HUES48 (cell line): ENCODE measurements at regions not wholly inside any gene's neighbourhood (a gene's known extent, or its start where the extent isn't known, plus 50 kb on each side); places are given as distances from the start of the nearest gene placed in this dataset.
A peak's percentile ranks its signal among the peaks of the same experiment; 100 is the strongest.
"Not testable (repeated sequence)": the region's sequence is repeated elsewhere in the genome, so short reads cannot be mapped to it uniquely, and the experiment has no call there.

Experiments
- H3K27ac ChIP-seq: one replicate; pipeline ENCODE4 v1.7.0; 2013; ENCODE audit warnings: low read depth, low read length, inconsistent platforms
- H3K27me3 ChIP-seq: 2 replicates; pipeline ENCODE4 v1.6.1; 2013; ENCODE audit warnings: mild to moderate bottlenecking, low read length; ENCODE audit not compliant: control insufficient read depth, insufficient read depth
- H3K36me3 ChIP-seq: 2 replicates; pipeline ENCODE4 v1.6.1; 2013; ENCODE audit warnings: low read length; ENCODE audit not compliant: control insufficient read depth, insufficient read depth
- H3K4me1 ChIP-seq: 2 replicates; pipeline ENCODE4 v1.6.1; 2013; ENCODE audit warnings: mild to moderate bottlenecking, low read length; ENCODE audit not compliant: control insufficient read depth, insufficient read depth
- H3K4me3 ChIP-seq: 2 replicates; pipeline ENCODE4 v1.5.1; 2013; ENCODE audit warnings: mild to moderate bottlenecking, low read depth, low read length
- H3K9ac ChIP-seq: 2 replicates; pipeline ENCODE4 v1.6.1; 2013; ENCODE audit warnings: mild to moderate bottlenecking, low read depth, low read length, moderate library complexity
- H3K9me3 ChIP-seq: 2 replicates; pipeline ENCODE4 v1.6.1; 2013; ENCODE audit warnings: low read length; ENCODE audit not compliant: control insufficient read depth, insufficient read depth

- Histone ChIP-seq H3K4me1 (peaks cover 26% of the 10 kb centered on the region), H3K9me3 (no peaks in the 10 kb centered on the region), H3K4me3 (no peak overlapping the region), H3K9ac (no peak overlapping the region), H3K27me3 (no peaks in the 10 kb centered on the region), H3K27ac (no peak overlapping the region), H3K36me3 (no peaks in the 10 kb centered on the region)
Observed at GRCh38 chr3:144480416-144480919, 508.8 kb downstream of the DIPK2A start.

GRCh38 chr3:144482876-144483275 is 511.3 kb downstream of the DIPK2A start:
- Histone ChIP-seq H3K4me3 (peak overlapping the region; percentile 9; the same call in 1 of the 2 replicates), H3K9me3 (no peaks in the 10 kb centered on the region), H3K36me3 (no peaks in the 10 kb centered on the region), H3K27ac (no peak overlapping the region), H3K9ac (no peak overlapping the region), H3K27me3 (no peaks in the 10 kb centered on the region), H3K4me1 (peaks cover 24% of the 10 kb centered on the region)

- Histone ChIP-seq H3K27me3 (no peaks in the 10 kb centered on the region), H3K27ac (no peak overlapping the region), H3K9me3 (no peaks in the 10 kb centered on the region), H3K9ac (no peak overlapping the region), H3K4me1 (peaks cover 24% of the 10 kb centered on the region), H3K4me3 (no peak overlapping the region), H3K36me3 (no peaks in the 10 kb centered on the region)
Observed at GRCh38 chr3:144487011-144487410, 515.4 kb downstream of the DIPK2A start.

GRCh38 chr3:144488927-144489326 is 517.3 kb downstream of the DIPK2A start:
- Histone ChIP-seq H3K4me3 (no peak overlapping the region), H3K9me3 (no peaks in the 10 kb centered on the region), H3K4me1 (peaks cover 7% of the 10 kb centered on the region), H3K9ac (no peak overlapping the region), H3K36me3 (no peaks in the 10 kb centered on the region), H3K27ac (no peak overlapping the region), H3K27me3 (no peaks in the 10 kb centered on the region)

- H3K4me1 ChIP-seq, result no peaks in the 10 kb centered on the region
- H3K4me3 ChIP-seq, result no peak overlapping the region
- H3K9ac ChIP-seq, result no peak overlapping the region
- no peaks in the 10 kb centered on the region for H3K27me3 ChIP-seq
- H3K9me3 ChIP-seq, result no peaks in the 10 kb centered on the region
- no peaks in the 10 kb centered on the region for H3K36me3 ChIP-seq
- H3K27ac ChIP-seq, result no peak overlapping the region
Observed at GRCh38 chr3:144491333-144491732, 519.7 kb downstream of the DIPK2A start.

- H3K9ac ChIP-seq, H3K4me3 ChIP-seq, H3K27ac ChIP-seq, H3K4me1 ChIP-seq, H3K9me3 ChIP-seq, H3K27me3 ChIP-seq, H3K36me3 ChIP-seq: not testable (repeated sequence)
Observed at GRCh38 chr3:144494651-144495050, 523.0 kb downstream of the DIPK2A start.

- H3K27me3 ChIP-seq, result no peaks in the 10 kb centered on the region
- H3K9ac ChIP-seq, result no peak overlapping the region
- 0 out of 2 replicates have a peak, but pooled peaks cover 2% of the 10 kb centered on the region for H3K4me1 ChIP-seq
- H3K27ac ChIP-seq, result no peak overlapping the region
- H3K4me3 ChIP-seq, result no peak overlapping the region
- H3K36me3 ChIP-seq, result no peaks in the 10 kb centered on the region
- H3K9me3 ChIP-seq, result no peaks in the 10 kb centered on the region
Observed at GRCh38 chr3:144496141-144496835, 524.7 kb downstream of the DIPK2A start.

- no peak overlapping the region for H3K9ac ChIP-seq
- H3K9me3 ChIP-seq, result no peaks in the 10 kb centered on the region
- no peaks in the 10 kb centered on the region for H3K27me3 ChIP-seq
- H3K4me3 ChIP-seq, result no peak overlapping the region
- H3K27ac ChIP-seq, result no peak overlapping the region
- H3K36me3 ChIP-seq, result no peaks in the 10 kb centered on the region
- H3K4me1 ChIP-seq, result 0 out of 2 replicates have a peak, but pooled peaks cover 2% of the 10 kb centered on the region
Observed at GRCh38 chr3:144497452-144497851, 525.8 kb downstream of the DIPK2A start.

- Histone ChIP-seq H3K9ac (no peak overlapping the region), H3K27ac (no peak overlapping the region), H3K9me3 (no peaks in the 10 kb centered on the region), H3K27me3 (no peaks in the 10 kb centered on the region), H3K4me1 (0 out of 2 replicates have a peak, but pooled peaks cover 2% of the 10 kb centered on the region), H3K4me3 (no peak overlapping the region), H3K36me3 (no peaks in the 10 kb centered on the region)
Observed at GRCh38 chr3:144499001-144499930, 527.6 kb downstream of the DIPK2A start.

GRCh38 chr3:144501467-144501866 is 529.8 kb downstream of the DIPK2A start:
- Histone ChIP-seq H3K27ac (no peak overlapping the region), H3K27me3 (no peaks in the 10 kb centered on the region), H3K4me1 (0 out of 2 replicates have a peak, but pooled peaks cover 2% of the 10 kb centered on the region), H3K4me3 (no peak overlapping the region), H3K36me3 (no peaks in the 10 kb centered on the region), H3K9me3 (no peaks in the 10 kb centered on the region), H3K9ac (no peak overlapping the region)

- H3K9me3 ChIP-seq, result no peaks in the 10 kb centered on the region
- H3K27ac ChIP-seq, result no peak overlapping the region
- H3K4me3 ChIP-seq, result no peak overlapping the region
- H3K36me3 ChIP-seq, result no peaks in the 10 kb centered on the region
- 0 out of 2 replicates have a peak, but pooled peaks cover 2% of the 10 kb centered on the region for H3K4me1 ChIP-seq
- no peak overlapping the region for H3K9ac ChIP-seq
- H3K27me3 ChIP-seq, result no peaks in the 10 kb centered on the region
Observed at GRCh38 chr3:144502402-144502801, 530.8 kb downstream of the DIPK2A start.
